ENCODE measurements at regions not wholly inside any gene's neighbourhood (a gene's known extent, or its start where the extent isn't known, plus 50 kb on each side); places are given as distances from the start of the nearest gene placed in this dataset.

DNA sequence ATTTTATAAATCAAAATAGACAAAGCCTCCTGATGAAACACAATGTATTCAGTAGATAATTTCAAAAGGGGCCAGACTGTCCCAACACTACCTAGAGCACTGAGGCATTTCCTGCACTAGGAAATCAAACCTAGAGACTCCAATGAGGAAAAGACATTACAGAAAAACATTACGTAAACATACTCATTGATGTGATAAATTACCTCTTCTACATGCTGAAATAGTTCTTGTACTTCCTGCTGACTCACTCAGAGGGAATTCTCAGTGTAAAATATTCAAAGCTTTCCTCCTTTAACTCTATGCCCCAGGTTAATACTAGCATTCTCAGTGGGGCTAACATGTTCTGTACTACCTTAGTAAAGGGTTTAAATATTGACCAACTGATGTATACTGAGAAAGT lies 178.0 kb downstream of the ESM1 start:
- TF ChIP-seq, protein P1, sequence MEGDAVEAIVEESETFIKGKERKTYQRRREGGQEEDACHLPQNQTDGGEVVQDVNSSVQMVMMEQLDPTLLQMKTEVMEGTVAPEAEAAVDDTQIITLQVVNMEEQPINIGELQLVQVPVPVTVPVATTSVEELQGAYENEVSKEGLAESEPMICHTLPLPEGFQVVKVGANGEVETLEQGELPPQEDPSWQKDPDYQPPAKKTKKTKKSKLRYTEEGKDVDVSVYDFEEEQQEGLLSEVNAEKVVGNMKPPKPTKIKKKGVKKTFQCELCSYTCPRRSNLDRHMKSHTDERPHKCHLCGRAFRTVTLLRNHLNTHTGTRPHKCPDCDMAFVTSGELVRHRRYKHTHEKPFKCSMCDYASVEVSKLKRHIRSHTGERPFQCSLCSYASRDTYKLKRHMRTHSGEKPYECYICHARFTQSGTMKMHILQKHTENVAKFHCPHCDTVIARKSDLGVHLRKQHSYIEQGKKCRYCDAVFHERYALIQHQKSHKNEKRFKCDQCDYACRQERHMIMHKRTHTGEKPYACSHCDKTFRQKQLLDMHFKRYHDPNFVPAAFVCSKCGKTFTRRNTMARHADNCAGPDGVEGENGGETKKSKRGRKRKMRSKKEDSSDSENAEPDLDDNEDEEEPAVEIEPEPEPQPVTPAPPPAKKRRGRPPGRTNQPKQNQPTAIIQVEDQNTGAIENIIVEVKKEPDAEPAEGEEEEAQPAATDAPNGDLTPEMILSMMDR (IDR thresholded peaks at IDR 0.05), result no peak
- no peak for TF ChIP-seq POLR2A (IDR thresholded peaks at IDR 0.05)

Data from right lobe of liver (tissue), 4 donors.